B cell (primary cell): ENCODE measurements at regions not wholly inside any gene's neighbourhood (a gene's known extent, or its start where the extent isn't known, plus 50 kb on each side); places are given as distances from the start of the nearest gene placed in this dataset.

Experiments
- ATAC-seq: fragments of 200-7000 bp; cut with Tn5 transposase; one replicate; pipeline ENCODE4 v1.10.0; 2021; ENCODE audit warnings: low read depth, mild to moderate bottlenecking, moderate number of reproducible peaks, moderate library complexity
- CTCF ChIA-PET: fragments of 350-600 bp; sonication (Branson Sonifier 250); formaldehyde crosslinking; loops from one replicate; lab custom pipeline; 2021; ENCODE audit warnings: antibody characterized with exemption, inconsistent platforms; lab: Charles Lee
- POLR2A ChIA-PET: fragments of 350-600 bp; sonication (Branson Sonifier 250); formaldehyde crosslinking; loops from one replicate; lab custom pipeline; 2021; ENCODE audit warnings: antibody characterized with exemption; lab: Charles Lee
- DNase-seq: peaks from one replicate; pipeline ENCODE4 v3.0.0; 2013
- H2AFZ ChIP-seq: 2 replicates; pipeline ENCODE4 v1.6.1; 2012; ENCODE audit warnings: mild to moderate bottlenecking, low read depth, low read length; ENCODE audit not compliant: insufficient read depth, poor library complexity, severe bottlenecking
- H3K27ac ChIP-seq, 2 donors: 1 replicate in 1 of 2; 2 replicates in 1 of 2; pipeline ENCODE4 v1.5.1; 2012 to 2013; ENCODE audit warnings: low read length in 2 of 2, mild to moderate bottlenecking in 2 of 2, moderate library complexity in 1 of 2
- H3K27me3 ChIP-seq, 4 experiments: fragments of 200-600 bp in 1 of 4; sonication (generic) in 1 of 4; replicated peaks in 1 of 4; 1 replicate in 2 of 4; 2 replicates in 2 of 4; pipeline versions ENCODE4 v1.6.1 to v1.7.0; 2013 to 2016; ENCODE audit warnings: low read length in 3 of 4, mild to moderate bottlenecking in 2 of 4, mixed read lengths in 1 of 4, moderate library complexity in 1 of 4; ENCODE audit not compliant: insufficient read depth in 4 of 4, control insufficient read depth in 3 of 4; ENCODE audit errors: control extremely low read depth in 1 of 4
- H3K36me3 ChIP-seq, 2 experiments: replicated peaks in 1 of 2; 1 replicate in 1 of 2; 2 replicates in 1 of 2; pipeline versions ENCODE4 v1.6.1 to v1.7.1; 2013; ENCODE audit warnings: low read length in 1 of 2; ENCODE audit not compliant: insufficient read depth in 2 of 2, control insufficient read depth in 1 of 2; ENCODE audit errors: control extremely low read depth in 1 of 2, extremely low read depth in 1 of 2
- H3K4me1 ChIP-seq, 2 donors: fragments of 200-600 bp in 1 of 2; sonication (generic) in 1 of 2; 1 replicate in 1 of 2; 2 replicates in 1 of 2; pipeline versions ENCODE4 v1.5.1 to v1.6.1; 2013 to 2017; ENCODE audit warnings: low read length in 2 of 2; ENCODE audit not compliant: control insufficient read depth in 2 of 2, insufficient read depth in 2 of 2
- H3K4me2 ChIP-seq: replicated peaks from 2 replicates; pipeline ENCODE3; 2012; ENCODE audit warnings: mild to moderate bottlenecking, low read depth, low read length; ENCODE audit not compliant: poor library complexity, severe bottlenecking
- H3K4me3 ChIP-seq, 5 experiments: fragments of 200-600 bp in 1 of 5; sonication (generic) in 1 of 5; 1 replicate in 3 of 5; 2 replicates in 2 of 5; pipeline versions ENCODE4 v1.5.1 to v1.7.0; 2011 to 2016; ENCODE audit warnings: low read length in 4 of 5, mild to moderate bottlenecking in 4 of 5, low read depth in 2 of 5, control low read depth in 1 of 5, moderate library complexity in 1 of 5; ENCODE audit not compliant: insufficient read depth in 1 of 5; ENCODE audit errors: control extremely low read depth in 1 of 5, extremely low read depth in 1 of 5
- H3K79me2 ChIP-seq: fragments of 200-600 bp; sonication (generic); one replicate; pipeline ENCODE4 v1.6.0; 2016; ENCODE audit warnings: low read length; ENCODE audit not compliant: control insufficient read depth, insufficient read depth
- H3K9ac ChIP-seq: fragments of 200-600 bp; sonication (generic); 2 replicates; pipeline ENCODE4 v1.6.1; 2017; ENCODE audit warnings: mild to moderate bottlenecking, low read length, moderate library complexity
- H3K9me3 ChIP-seq, 3 donors: one replicate each; pipeline versions ENCODE4 v1.6.1 to v1.7.1; 2013; ENCODE audit warnings: low read length in 2 of 3; ENCODE audit not compliant: control insufficient read depth in 2 of 3, insufficient read depth in 1 of 3; ENCODE audit errors: control extremely low read depth in 1 of 3
- H4K20me1 ChIP-seq: 2 replicates; pipeline ENCODE4 v1.6.0; 2012; ENCODE audit warnings: mild to moderate bottlenecking, low read length; ENCODE audit not compliant: insufficient read depth, control insufficient read depth, poor library complexity, severe bottlenecking
- H3K27ac Mint-ChIP-seq: one replicate; pipeline ENCODE4 v1.8.0; 2021; ENCODE audit warnings: mixed read lengths
- H3K27me3 Mint-ChIP-seq: one replicate; pipeline ENCODE4 v1.8.0; 2021; ENCODE audit warnings: mixed read lengths
- H3K4me1 Mint-ChIP-seq: one replicate; pipeline ENCODE4 v1.8.0; 2021; ENCODE audit warnings: mixed read lengths
- H3K4me3 Mint-ChIP-seq: one replicate; pipeline ENCODE4 v1.8.0; 2021; ENCODE audit warnings: mixed read lengths
- H3K9me3 Mint-ChIP-seq: one replicate; pipeline ENCODE4 v1.8.0; 2022; ENCODE audit warnings: mixed read lengths; ENCODE audit not compliant: insufficient read depth
- EZH2 ChIP-seq: IDR thresholded peaks from 2 replicates; pipeline ENCODE4 v1.6.1; 2012; ENCODE audit warnings: borderline replicate concordance, low read depth, mild to moderate bottlenecking, moderate library complexity, low read length; ENCODE audit not compliant: insufficient read depth, poor library complexity, severe bottlenecking
- WGBS: methylation state at CpG from one replicate; pipeline ENCODE4 v1.1.5; 2013; ENCODE audit warnings: missing lambda C conversion rate; ENCODE audit not compliant: insufficient coverage; 5-methylcytosine and 5-hydroxymethylcytosine counted together
- intact Hi-C: fragments of 100-400 bp; cut with micrococcal nuclease; formaldehyde crosslinking; loops from one replicate; pipeline ENCODE4 v1.10.0; 2022
- TF ChIP-seq, protein P1 (sequence below): fragments of 200-600 bp; IDR thresholded peaks from one replicate; pipeline ENCODE4 v1.8.0; 2022; ENCODE audit warnings: antibody characterized with exemption, mild to moderate bottlenecking

DNA sequence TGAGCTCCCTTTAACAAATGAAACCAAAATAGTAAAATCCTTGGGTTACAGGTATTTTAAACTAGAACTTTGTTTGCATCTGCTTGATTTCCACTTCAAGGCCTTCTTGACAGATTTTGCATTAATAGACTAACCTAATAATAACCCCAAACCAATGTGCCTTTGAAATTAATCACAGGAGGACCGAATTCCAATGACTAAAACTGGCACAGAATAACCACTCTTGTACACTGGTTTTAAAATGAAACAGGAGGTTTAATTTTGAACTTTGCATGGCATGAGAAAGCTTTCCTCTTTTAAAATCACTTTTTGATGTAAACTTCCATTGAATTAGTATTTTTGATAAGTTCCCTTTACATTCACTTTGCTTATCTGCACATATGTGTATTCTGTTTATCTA lies 269.6 kb downstream of the SLITRK5 start:
- Mint-ChIP-seq H3K4me3 (no peak overlapping the region), H3K27ac (no peak overlapping the region), H3K4me1 (no peaks in the 10 kb centered on the region), H3K9me3 (peaks cover 2% of the 10 kb centered on the region), H3K27me3 (no peaks in the 10 kb centered on the region)
- no peak overlapping the region for H3K4me3 ChIP-seq
- intact Hi-C loops, result no loop called here
- no peak overlapping the region for H3K27ac ChIP-seq
- TF ChIP-seq, protein P1, sequence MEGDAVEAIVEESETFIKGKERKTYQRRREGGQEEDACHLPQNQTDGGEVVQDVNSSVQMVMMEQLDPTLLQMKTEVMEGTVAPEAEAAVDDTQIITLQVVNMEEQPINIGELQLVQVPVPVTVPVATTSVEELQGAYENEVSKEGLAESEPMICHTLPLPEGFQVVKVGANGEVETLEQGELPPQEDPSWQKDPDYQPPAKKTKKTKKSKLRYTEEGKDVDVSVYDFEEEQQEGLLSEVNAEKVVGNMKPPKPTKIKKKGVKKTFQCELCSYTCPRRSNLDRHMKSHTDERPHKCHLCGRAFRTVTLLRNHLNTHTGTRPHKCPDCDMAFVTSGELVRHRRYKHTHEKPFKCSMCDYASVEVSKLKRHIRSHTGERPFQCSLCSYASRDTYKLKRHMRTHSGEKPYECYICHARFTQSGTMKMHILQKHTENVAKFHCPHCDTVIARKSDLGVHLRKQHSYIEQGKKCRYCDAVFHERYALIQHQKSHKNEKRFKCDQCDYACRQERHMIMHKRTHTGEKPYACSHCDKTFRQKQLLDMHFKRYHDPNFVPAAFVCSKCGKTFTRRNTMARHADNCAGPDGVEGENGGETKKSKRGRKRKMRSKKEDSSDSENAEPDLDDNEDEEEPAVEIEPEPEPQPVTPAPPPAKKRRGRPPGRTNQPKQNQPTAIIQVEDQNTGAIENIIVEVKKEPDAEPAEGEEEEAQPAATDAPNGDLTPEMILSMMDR, result no peak
- no peak for TF ChIP-seq EZH2
- H3K9ac ChIP-seq, result no peak overlapping the region
- no peaks in the 10 kb centered on the region for H3K79me2 ChIP-seq
- H3K27me3 ChIP-seq, result no peaks in the 10 kb centered on the region
- no peak overlapping the region for H2AFZ ChIP-seq
- H3K4me2 ChIP-seq, result no peak overlapping the region
- H4K20me1 ChIP-seq, result no peaks in the 10 kb centered on the region
- H3K4me1 ChIP-seq, result no peaks in the 10 kb centered on the region
- ChIA-PET POLR2A (no interaction called here), CTCF (no interaction called here)
- no peaks in the 10 kb centered on the region for H3K9me3 ChIP-seq
- no peak for ATAC-seq
- no peak for DNase-seq
- H3K36me3 ChIP-seq, result no peaks in the 10 kb centered on the region
- WGBS, result no CpG with 5 or more reads among the region's 1 CpG

DNA sequence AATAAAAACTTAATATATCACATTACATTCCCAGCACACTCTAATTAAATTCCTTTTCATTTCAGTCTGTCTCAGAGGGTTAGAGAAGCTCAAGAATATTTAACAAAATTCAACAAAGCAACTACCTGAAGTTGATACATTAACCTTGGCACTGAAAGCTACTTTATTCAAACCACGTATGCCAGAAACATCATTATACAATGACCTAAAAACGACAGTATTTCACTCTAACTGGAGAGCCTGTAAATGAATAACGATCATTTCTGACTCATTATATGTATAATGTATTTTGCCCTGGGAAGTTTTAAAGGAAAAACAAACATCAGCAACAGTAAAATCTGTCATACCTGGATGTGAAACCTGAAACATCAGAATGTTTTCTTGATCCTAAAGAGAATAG lies 270.1 kb downstream of the SLITRK5 start:
- H2AFZ ChIP-seq, result no peak overlapping the region

More for the DNA sequence above, 270.1 kb downstream of the SLITRK5 start:
- Histone ChIP-seq H3K36me3 (no peaks in the 10 kb centered on the region), H3K4me1 (no peaks in the 10 kb centered on the region), H3K79me2 (no peaks in the 10 kb centered on the region), H3K9me3 (no peaks in the 10 kb centered on the region), H3K9ac (no peak overlapping the region), H3K27me3 (no peaks in the 10 kb centered on the region), H3K4me3 (no peak overlapping the region), H3K4me2 (no peak overlapping the region), H3K27ac (no peak overlapping the region), H4K20me1 (no peaks in the 10 kb centered on the region)
- H3K27ac Mint-ChIP-seq, result no peak overlapping the region
- CTCF ChIA-PET, result no interaction called here
- H3K27me3 Mint-ChIP-seq, result no peaks in the 10 kb centered on the region
- POLR2A ChIA-PET, result no interaction called here
- no peak for ATAC-seq
- intact Hi-C loops, result no loop called here
- peaks cover 2% of the 10 kb centered on the region for H3K9me3 Mint-ChIP-seq
- WGBS, result no CpG with 5 or more reads among the region's 3 CpGs
- TF ChIP-seq, protein P1, result no peak
- TF ChIP-seq EZH2, result no peak
- no peak overlapping the region for H3K4me3 Mint-ChIP-seq
- H3K4me1 Mint-ChIP-seq, result no peaks in the 10 kb centered on the region
- DNase-seq, result no peak
